Fibroblast of the aortic adventitia (primary cell): ENCODE measurements at regions not wholly inside any gene's neighbourhood (a gene's known extent, or its start where the extent isn't known, plus 50 kb on each side); places are given as distances from the start of the nearest gene placed in this dataset.

Source experiments
- DNase-seq: peaks from one replicate; pipeline ENCODE4 v3.0.0-alpha.2; 2010; ENCODE audit warnings: low read depth
- H3K4me3 ChIP-seq: 2 replicates; pipeline ENCODE4 v1.5.1; 2011; ENCODE audit warnings: low read depth, mild to moderate bottlenecking, control low read depth, low read length, moderate library complexity
- CTCF ChIP-seq: IDR thresholded peaks from 2 replicates; pipeline ENCODE4 v1.5.1; 2011; ENCODE audit warnings: mild to moderate bottlenecking, low read length, control low read depth, inconsistent platforms; ENCODE audit not compliant: insufficient read depth

- DNase-seq = no peak
- no peak overlapping the region for H3K4me3 ChIP-seq
- TF ChIP-seq CTCF = no peak
Observed at GRCh38 chr5:96070622-96071225, 109.1 kb upstream of the ELL2 start.

GRCh38 chr5:96067894-96068614, 106.4 kb upstream of the ELL2 start:
- no peak for TF ChIP-seq CTCF
- no peak overlapping the region for H3K4me3 ChIP-seq
- DNase-seq = peak; percentile 90

- no peak for TF ChIP-seq CTCF
- H3K4me3 ChIP-seq = no peak overlapping the region
- DNase-seq = no peak
Observed at GRCh38 chr5:96067251-96067650, 105.6 kb upstream of the ELL2 start.

- DNase-seq = no peak
- no peak for TF ChIP-seq CTCF
Observed at GRCh38 chr5:96066386-96066719, 104.7 kb upstream of the ELL2 start.

GRCh38 chr5:96065685-96066385, 104.2 kb upstream of the ELL2 start:
- DNase-seq = no peak
- no peak for TF ChIP-seq CTCF
- H3K4me3 ChIP-seq = no peak overlapping the region

More at GRCh38 chr5:96066386-96066719, 104.7 kb upstream of the ELL2 start:
- H3K4me3 ChIP-seq = no peak overlapping the region

GRCh38 chr5:96064877-96065276, 103.2 kb upstream of the ELL2 start:
- no peak for TF ChIP-seq CTCF
- no peak overlapping the region for H3K4me3 ChIP-seq
- DNase-seq = no peak
